OCI-LY1 (cell line): ENCODE measurements at regions not wholly inside any gene's neighbourhood (a gene's known extent, or its start where the extent isn't known, plus 50 kb on each side); places are given as distances from the start of the nearest gene placed in this dataset.

Experiments
- H2AFZ ChIP-seq: fragments of 200-600 bp; sonication (generic), shearing (Covaris generic); 2 replicates; pipeline ENCODE4 v1.6.0; 2014; ENCODE audit warnings: antibody characterized with exemption, mild to moderate bottlenecking, low read length
- H3F3A ChIP-seq: fragments of 200-600 bp; sonication (generic), shearing (Covaris generic); 2 replicates; pipeline ENCODE4 v1.6.0; 2014; ENCODE audit warnings: mild to moderate bottlenecking, antibody characterized with exemption, low read length, moderate library complexity; ENCODE audit not compliant: insufficient read depth
- H3K27ac ChIP-seq: fragments of 200-600 bp; sonication (generic); 2 replicates; pipeline ENCODE4 v1.5.1; 2014; ENCODE audit warnings: low read length, mixed run types, mild to moderate bottlenecking, low read depth; ENCODE audit not compliant: poor library complexity, severe bottlenecking
- H3K27me3 ChIP-seq: fragments of 200-600 bp; sonication (generic); 2 replicates; pipeline ENCODE4 v1.6.0; 2014; ENCODE audit warnings: antibody characterized with exemption, mild to moderate bottlenecking, low read length, moderate library complexity; ENCODE audit not compliant: insufficient read depth
- H3K36me3 ChIP-seq: fragments of 200-600 bp; sonication (generic); 2 replicates; pipeline ENCODE4 v1.6.1; 2014; ENCODE audit warnings: mild to moderate bottlenecking, antibody characterized with exemption, low read length, moderate library complexity, mixed read lengths; ENCODE audit not compliant: insufficient read depth
- H3K4me1 ChIP-seq: fragments of 200-600 bp; sonication (generic); 2 replicates; pipeline ENCODE4 v1.5.1; 2014; ENCODE audit warnings: mild to moderate bottlenecking, low read length, moderate library complexity; ENCODE audit not compliant: insufficient read depth, severe bottlenecking
- H3K4me2 ChIP-seq: fragments of 200-600 bp; sonication (generic), shearing (Covaris generic); 2 replicates; pipeline ENCODE4 v1.6.1; 2014; ENCODE audit warnings: low read length
- H3K4me3 ChIP-seq: fragments of 200-600 bp; sonication (generic); 2 replicates; pipeline ENCODE4 v1.5.1; 2014; ENCODE audit warnings: low read length, low read depth, mild to moderate bottlenecking, mixed read lengths; ENCODE audit not compliant: poor library complexity, severe bottlenecking
- H3K79me2 ChIP-seq: fragments of 200-600 bp; shearing (Covaris generic); 2 replicates; pipeline ENCODE4 v1.6.1; 2016; ENCODE audit warnings: mixed run types, low read length, mixed read lengths; ENCODE audit not compliant: insufficient read depth
- H3K9ac ChIP-seq: fragments of 200-600 bp; sonication (generic), shearing (Covaris generic); 2 replicates; pipeline ENCODE4 v1.6.1; 2014; ENCODE audit warnings: mild to moderate bottlenecking, low read length, mixed read lengths
- H3K9me2 ChIP-seq: fragments of 200-600 bp; sonication (generic), shearing (Covaris generic); 2 replicates; pipeline ENCODE4 v1.6.1; 2014; ENCODE audit warnings: low read depth, mild to moderate bottlenecking, low read length, mixed read lengths
- H3K9me3 ChIP-seq: fragments of 200-600 bp; shearing (Covaris generic); 2 replicates; pipeline ENCODE4 v1.6.1; 2014; ENCODE audit warnings: low read length, mixed read lengths
- H4K20me1 ChIP-seq: fragments of 200-600 bp; sonication (generic), shearing (Covaris generic); 2 replicates; pipeline ENCODE4 v1.6.0; 2016; ENCODE audit warnings: mild to moderate bottlenecking, low read length; ENCODE audit not compliant: insufficient read depth
- EZH2 ChIP-seq: fragments of 200-600 bp; sonication (generic), shearing (Covaris generic); IDR thresholded peaks from 2 replicates; pipeline ENCODE4 v1.8.0; 2017; ENCODE audit warnings: borderline replicate concordance, mixed run types, mild to moderate bottlenecking, antibody characterized with exemption, low read length, moderate library complexity, mixed read lengths
- TF ChIP-seq, protein P1 (sequence below): fragments of 200-600 bp; sonication (generic), shearing (Covaris generic); IDR thresholded peaks from 2 replicates; pipeline ENCODE4 v1.5.1; 2017; ENCODE audit warnings: mild to moderate bottlenecking, antibody characterized with exemption, low read length, moderate library complexity, mixed read lengths

DNA sequence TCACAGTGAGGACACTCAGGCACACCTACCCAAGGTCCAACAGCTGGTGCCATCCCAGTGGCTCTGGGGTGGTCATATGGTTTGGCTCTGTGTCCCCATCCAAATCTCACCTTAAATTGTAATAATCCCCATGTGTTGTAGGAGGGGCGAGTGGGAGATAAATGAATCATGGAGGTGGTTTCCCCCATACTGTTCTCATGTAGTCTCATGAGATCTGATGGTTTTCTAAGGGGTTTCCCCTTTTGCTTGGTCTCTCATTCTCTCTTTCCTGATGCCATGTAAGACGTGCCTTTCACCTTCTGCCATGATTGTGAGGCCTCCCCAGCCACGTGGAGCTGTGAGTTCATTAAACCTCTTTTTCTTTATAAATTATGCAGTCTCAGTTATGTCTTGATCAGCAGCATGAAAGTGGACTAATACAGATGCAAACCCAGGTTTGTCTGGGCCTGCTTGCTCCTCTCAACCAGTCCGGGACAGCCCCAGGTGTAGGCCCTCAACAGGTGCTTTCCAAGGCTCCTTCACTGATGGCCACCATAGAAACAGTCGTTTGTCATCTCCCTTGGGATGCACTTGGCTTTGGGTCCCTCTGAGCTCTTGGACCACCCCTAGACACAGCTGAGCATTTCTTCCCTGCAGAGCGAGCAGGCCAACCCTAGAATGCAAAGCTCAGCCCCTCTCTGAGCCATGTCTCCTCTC lies 101.3 kb upstream of the CTBP2 start:
- Histone ChIP-seq H3K27me3 (no peaks in the 10 kb centered on the region), H4K20me1 (no peaks in the 10 kb centered on the region), H3K4me3 (no peak overlapping the region), H3K9ac (no peak overlapping the region), H3K36me3 (no peaks in the 10 kb centered on the region), H3K4me2 (no peak overlapping the region), H3K79me2 (no peaks in the 10 kb centered on the region), H3K9me2 (no peaks in the 10 kb centered on the region), H3K27ac (no peak overlapping the region), H3K4me1 (no peaks in the 10 kb centered on the region), H2AFZ (no peak overlapping the region), H3F3A (no peaks in the 10 kb centered on the region), H3K9me3 (no peaks in the 10 kb centered on the region)
- TF ChIP-seq, protein P1, sequence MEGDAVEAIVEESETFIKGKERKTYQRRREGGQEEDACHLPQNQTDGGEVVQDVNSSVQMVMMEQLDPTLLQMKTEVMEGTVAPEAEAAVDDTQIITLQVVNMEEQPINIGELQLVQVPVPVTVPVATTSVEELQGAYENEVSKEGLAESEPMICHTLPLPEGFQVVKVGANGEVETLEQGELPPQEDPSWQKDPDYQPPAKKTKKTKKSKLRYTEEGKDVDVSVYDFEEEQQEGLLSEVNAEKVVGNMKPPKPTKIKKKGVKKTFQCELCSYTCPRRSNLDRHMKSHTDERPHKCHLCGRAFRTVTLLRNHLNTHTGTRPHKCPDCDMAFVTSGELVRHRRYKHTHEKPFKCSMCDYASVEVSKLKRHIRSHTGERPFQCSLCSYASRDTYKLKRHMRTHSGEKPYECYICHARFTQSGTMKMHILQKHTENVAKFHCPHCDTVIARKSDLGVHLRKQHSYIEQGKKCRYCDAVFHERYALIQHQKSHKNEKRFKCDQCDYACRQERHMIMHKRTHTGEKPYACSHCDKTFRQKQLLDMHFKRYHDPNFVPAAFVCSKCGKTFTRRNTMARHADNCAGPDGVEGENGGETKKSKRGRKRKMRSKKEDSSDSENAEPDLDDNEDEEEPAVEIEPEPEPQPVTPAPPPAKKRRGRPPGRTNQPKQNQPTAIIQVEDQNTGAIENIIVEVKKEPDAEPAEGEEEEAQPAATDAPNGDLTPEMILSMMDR, result no peak
- no peak for TF ChIP-seq EZH2

DNA sequence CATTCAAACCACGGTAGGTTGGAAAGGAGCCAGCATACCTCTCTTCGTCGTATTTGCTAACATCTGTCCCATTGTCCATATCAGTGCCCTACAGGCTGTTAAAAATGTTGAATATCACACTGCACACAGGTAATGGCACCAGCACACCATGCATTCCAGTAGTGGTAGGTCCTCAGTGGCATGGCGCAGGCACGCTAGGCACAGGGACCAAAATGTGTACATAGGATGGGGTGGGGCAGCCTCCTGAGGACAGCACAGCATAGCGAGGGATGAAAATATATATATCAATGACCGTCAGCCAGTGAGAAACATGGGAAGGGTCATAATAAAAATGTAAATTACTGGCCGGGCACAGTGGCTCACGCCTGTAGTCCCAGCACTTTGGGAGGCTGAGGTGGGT lies 99.9 kb upstream of the CTBP2 start:
- Histone ChIP-seq H3F3A (no peaks in the 10 kb centered on the region), H3K4me1 (no peaks in the 10 kb centered on the region), H3K4me3 (no peak overlapping the region), H3K27ac (no peak overlapping the region), H3K4me2 (no peak overlapping the region), H3K27me3 (no peaks in the 10 kb centered on the region), H3K79me2 (no peaks in the 10 kb centered on the region), H3K36me3 (no peaks in the 10 kb centered on the region), H3K9me3 (no peaks in the 10 kb centered on the region), H4K20me1 (no peaks in the 10 kb centered on the region), H2AFZ (no peak overlapping the region), H3K9ac (no peak overlapping the region), H3K9me2 (no peaks in the 10 kb centered on the region)
- TF ChIP-seq, protein P1, result no peak
- TF ChIP-seq EZH2, result no peak

DNA sequence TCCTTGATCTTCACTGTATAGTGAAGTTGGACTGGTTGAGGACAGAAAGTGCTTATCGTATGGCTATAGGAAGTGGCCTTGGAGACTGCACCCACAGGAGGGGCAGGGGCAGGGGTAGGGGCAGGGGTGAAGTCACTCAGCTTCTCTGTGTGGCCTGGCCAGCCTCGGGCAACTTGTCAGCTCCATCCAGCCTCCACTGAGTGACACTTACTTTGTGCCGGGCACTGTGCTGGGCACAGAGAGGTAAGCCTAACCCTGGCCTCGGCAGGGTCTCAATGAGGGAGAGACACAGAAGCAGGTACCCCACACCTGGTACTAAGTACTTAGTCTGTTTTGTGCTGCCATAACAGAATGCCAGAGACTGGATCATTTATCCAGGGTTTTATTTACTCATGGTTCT lies 99.3 kb upstream of the CTBP2 start:
- no peak overlapping the region for H3K27ac ChIP-seq
- TF ChIP-seq, protein P1, result no peak
- TF ChIP-seq EZH2, result no peak
- no peaks in the 10 kb centered on the region for H3K79me2 ChIP-seq
- no peaks in the 10 kb centered on the region for H3K9me3 ChIP-seq
- no peaks in the 10 kb centered on the region for H3K9me2 ChIP-seq
- no peak overlapping the region for H2AFZ ChIP-seq
- H3F3A ChIP-seq, result no peaks in the 10 kb centered on the region
- H3K4me2 ChIP-seq, result no peak overlapping the region
- H4K20me1 ChIP-seq, result no peaks in the 10 kb centered on the region
- no peaks in the 10 kb centered on the region for H3K36me3 ChIP-seq
- H3K4me3 ChIP-seq, result no peak overlapping the region
- no peak overlapping the region for H3K9ac ChIP-seq
- peaks cover under 1% of the 10 kb centered on the region; the same call in 1 of the 2 replicates for H3K27me3 ChIP-seq
- H3K4me1 ChIP-seq, result no peaks in the 10 kb centered on the region
